ENCODE measurements at regions not wholly inside any gene's neighbourhood (a gene's known extent, or its start where the extent isn't known, plus 50 kb on each side); places are given as distances from the start of the nearest gene placed in this dataset.

DNA sequence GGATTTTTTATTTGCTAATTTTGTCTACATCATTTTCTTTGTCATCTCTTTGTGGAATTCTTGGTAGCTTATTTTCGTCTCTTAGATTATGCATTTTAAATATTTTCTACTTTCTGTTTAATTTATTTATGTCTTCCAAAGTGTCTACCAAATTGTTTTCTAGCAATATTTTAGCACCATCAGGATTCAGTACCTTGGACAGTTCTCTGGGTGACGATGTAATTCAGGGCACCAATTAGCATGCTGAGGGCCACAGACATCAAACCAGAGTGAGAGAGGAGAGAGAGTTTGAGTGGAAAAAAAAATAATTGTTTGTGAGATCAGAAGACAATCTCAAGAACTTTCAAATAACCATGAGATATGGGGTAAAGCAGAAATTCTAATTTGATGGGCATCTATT lies 169.8 kb upstream of the CXADR start:
- no peak for TF ChIP-seq POLR2A (IDR thresholded peaks at IDR 0.05)
- no peak for TF ChIP-seq POLR2AphosphoS5 (IDR thresholded peaks at IDR 0.05)

Data from prostate gland (tissue), 1 donor.